ENCODE measurements at regions not wholly inside any gene's neighbourhood (a gene's known extent, or its start where the extent isn't known, plus 50 kb on each side); places are given as distances from the start of the nearest gene placed in this dataset.

DNA sequence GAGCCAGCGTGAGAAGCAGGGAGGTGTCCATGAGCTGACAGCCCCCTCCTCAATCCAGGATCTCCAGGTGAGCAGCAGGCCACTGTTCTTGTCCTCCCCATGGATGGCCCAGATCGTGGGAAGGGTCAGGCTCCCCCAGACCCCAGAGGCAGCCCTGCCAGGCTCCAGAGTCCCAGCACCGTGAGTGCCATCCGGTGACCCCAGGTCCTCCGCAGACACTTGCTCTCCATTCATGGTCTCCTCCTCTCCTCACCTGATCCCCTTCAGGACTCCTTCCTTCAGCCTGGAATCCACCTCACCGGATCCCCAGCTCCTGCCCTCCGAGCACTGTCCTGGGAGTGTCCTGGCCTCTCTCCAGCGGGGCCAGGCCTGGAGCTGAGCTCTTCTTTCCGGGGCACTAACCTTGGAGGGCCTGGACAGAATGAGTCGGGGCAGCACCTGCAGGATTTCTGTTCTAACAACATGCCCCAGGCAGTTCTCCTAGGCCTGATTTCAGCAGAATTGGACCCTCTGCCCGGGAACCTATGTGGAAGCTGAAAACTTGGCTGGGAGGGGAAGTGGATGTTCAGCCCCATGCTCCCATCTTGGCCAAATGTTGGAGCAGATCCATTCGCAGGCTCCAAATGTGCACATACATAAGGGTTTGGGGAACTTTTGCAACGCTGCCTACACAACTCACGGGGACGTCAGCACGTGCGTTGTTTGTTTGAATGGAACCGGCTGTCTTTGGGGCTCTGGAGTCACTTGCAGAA, 341.6 kb upstream of the SFSWAP start:
- DNase-seq (ENCODE audit: low read depth in 4 of 4, low spot score in 2 of 4), result no peak

DNA sequence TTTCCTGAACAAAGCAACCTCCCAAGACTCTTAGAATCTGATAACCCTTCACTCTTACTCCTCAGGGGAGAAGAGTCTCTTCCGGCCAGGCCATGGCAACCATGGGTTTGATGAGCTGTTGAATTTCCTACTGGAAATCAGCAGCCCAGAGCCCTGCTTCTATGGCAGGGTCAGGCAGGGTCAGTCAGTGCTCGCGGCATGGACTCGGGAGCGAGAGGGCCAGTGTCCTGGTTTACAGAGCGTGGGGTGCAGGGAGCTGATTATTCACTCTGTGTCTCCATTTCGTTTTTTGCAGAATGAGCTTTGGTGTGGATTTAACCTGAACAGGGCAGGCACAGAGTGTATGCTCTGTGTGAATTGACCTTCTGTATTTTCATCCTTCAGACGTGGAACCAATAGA, 340.6 kb upstream of the SFSWAP start:
- DNase-seq (ENCODE audit: low read depth in 4 of 4, low spot score in 2 of 4), result no peak

DNA sequence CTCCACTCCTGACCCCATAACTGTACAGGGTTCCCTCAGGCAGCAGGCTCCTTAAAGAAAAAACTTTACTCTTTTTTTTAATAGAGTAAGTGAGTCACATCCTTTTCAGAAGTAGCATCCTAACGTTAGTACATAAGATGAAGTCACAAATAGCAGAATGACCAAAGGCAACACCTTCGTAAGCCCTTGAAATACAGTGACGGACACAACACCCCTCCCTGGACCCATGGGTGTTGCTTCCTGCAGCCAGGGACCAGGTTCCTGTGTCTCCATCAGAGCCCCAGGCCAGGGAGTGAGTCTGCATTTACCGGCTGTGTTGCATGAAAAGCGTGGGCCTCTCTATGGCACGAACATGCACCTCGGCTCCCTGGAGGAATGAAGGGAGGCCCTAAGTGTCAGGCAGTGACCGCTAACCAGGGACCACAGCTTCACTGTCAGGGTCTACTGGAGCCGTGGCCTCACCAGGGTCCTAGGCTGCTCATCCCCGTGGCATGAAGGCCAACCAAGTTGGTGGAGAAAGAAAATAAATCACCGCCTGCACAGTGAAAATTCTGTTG, 340.0 kb upstream of the SFSWAP start:
- DNase-seq (ENCODE audit: low read depth in 4 of 4, low spot score in 2 of 4), result no peak

DNA sequence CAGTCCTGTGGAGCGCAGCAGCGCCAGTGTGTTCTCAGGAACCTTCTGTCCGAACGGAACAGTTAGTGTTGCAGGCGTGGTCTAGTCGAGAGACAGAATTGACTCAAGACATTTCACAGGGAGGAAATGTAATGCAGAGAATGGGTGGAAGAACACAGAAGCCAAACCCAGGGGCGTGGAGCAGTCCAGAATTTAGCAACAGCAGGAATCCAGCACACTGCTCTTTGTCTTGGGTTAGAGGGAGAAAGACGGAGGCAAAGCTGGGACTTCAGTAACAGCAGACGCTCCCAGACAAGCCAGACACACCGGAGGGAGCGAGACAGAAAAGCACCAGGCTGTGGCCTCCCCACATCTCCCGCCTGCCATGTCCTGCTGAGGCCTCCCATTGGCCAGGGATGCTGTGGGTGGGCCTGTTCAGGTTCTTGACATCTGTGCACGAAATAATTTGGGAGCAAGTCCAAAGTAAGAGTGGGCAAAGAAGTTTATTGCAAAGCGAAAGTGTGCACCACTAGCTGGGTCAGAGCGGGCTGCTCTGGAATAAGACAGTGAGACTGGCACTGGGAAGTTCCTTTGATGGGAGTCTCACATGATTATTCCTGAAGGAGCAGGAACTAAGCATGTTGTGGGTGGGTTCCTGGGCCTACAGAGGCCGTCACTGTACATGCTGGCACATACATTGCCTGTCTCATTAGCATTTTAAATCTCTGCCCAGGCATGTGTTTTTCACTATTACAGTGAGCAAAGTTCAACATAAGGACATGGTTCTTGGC, 339.3 kb upstream of the SFSWAP start:
- no peak for DNase-seq (ENCODE audit: low read depth in 4 of 4, low spot score in 2 of 4)

DNA sequence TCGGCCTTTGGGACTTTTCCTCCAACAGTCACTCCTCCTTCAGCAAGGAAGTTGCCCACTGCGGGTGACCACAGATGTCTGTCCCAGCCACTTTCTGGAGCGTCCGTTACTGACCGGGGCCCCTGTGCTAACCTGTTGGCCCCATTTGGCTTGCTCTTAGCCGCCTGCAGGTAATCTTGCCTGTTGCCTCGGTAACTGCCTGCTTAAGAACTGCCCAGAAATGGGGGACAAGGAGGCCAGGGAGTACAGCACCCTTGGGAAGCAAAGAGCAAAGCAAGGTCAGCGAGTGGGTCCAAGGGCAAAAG, 338.8 kb upstream of the SFSWAP start:
- DNase-seq (ENCODE audit: low read depth in 4 of 4, low spot score in 2 of 4), result no peak

DNA sequence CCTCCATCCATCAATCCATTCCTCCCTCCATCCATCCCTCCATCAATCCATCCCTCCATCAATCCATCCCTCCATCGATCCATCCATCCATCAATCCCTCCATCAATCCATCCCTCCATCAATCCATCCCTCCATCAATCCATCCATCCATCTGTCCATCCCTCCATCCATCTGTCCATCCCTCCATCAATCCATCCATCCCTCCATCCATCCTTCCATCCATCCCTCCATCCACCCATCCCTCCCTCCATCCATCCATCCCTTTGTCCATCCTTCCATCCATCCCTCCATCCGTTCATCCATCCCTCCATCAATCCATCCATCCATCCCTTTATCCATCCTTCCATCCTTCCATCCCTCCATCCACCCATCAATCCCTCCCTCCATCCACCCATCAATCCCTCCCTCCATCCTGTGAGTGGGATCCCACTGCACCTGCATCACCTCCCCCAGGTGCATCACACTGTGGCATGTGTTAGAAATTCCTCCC, 338.1 kb upstream of the SFSWAP start:
- DNase-seq (ENCODE audit: low read depth in 4 of 4, low spot score in 2 of 4), result no peak

DNA sequence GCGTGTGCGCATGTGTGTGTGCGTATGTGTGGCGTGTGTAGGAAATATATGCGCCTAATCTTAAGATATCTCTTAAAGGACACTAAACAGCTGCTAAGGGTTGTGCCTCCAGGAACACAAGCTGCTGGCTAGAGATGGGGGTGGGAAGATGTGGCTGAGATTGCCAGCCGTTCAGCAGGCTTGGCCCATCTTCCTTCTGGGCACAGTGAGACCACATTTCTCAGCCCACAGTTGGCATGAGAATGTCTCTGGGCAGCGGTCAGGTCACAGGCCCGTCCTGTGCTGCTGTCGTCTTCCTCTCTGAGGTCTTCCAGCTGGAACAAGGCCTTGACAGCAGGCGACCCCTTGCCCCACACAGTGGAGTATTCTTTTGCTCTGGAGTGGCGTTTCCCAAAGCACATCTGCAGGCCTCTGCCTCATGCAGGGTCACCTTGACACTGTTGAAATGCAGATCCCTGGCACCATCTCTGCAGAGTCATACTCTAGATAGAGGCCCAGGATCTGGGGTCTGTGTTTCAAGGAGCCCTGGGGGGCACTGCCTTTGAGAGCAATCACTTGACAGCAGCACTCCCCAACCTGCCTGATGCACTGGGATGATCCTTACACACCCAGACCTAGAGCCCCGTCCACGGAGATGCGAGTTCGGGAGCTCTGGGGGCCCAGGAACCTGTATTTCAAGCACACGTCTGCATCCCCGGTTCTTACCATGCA, 335.5 kb upstream of the SFSWAP start:
- DNase-seq (ENCODE audit: low read depth in 4 of 4, low spot score in 2 of 4), result no peak

DNA sequence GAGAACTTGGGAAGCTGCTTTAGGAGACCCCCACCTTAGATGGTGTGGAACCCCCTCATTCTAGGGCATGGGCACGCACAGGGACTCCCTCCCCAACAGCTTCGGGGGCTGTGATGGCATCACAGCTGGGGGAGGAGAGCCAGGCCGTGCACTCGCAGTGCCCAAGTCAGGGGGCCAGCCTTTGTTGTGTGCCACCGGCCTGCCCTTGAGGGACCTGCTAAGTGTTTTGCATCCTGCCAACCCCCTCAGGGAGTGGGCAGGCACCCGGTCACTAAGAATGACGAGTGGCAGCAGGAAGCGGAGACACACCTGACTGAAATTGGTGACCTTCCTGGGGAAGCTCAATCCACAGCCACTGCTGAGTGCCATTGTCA, 334.9 kb upstream of the SFSWAP start:
- DNase-seq (ENCODE audit: low read depth in 4 of 4, low spot score in 2 of 4), result no peak

DNA sequence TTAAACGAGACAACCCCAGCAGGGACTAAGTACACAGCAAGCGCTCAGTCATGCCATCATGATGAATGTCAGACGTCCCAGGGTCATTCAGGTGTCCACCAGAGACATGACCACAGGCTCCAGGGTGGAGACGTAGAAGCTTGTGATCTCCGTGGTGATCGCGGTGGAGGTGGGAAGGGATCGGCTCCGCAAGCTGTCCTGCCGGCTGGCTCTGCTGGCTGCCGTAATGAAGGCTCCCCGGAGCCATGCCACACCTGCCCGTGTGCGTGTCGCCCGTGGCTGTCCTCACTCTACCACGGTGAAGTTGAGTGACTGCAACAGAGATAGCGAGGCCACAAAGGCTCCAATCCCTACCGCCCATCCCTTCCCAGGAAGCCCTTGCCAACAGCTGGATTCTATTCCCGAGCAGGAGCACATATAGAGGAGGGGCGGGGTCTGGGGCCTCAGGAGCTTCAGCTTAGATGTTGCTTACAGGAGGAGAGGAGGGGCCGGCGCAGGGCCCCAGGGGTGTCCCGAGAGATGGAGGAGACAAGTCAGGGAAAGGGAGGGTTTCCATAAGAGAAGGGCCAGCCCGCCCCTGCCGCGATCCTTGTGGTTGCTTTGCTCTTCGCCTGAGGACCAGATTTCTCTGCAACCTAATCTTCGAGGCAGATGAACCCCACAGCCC, 332.6 kb upstream of the SFSWAP start:
- DNase-seq (ENCODE audit: low read depth in 4 of 4, low spot score in 2 of 4), result no peak

DNA sequence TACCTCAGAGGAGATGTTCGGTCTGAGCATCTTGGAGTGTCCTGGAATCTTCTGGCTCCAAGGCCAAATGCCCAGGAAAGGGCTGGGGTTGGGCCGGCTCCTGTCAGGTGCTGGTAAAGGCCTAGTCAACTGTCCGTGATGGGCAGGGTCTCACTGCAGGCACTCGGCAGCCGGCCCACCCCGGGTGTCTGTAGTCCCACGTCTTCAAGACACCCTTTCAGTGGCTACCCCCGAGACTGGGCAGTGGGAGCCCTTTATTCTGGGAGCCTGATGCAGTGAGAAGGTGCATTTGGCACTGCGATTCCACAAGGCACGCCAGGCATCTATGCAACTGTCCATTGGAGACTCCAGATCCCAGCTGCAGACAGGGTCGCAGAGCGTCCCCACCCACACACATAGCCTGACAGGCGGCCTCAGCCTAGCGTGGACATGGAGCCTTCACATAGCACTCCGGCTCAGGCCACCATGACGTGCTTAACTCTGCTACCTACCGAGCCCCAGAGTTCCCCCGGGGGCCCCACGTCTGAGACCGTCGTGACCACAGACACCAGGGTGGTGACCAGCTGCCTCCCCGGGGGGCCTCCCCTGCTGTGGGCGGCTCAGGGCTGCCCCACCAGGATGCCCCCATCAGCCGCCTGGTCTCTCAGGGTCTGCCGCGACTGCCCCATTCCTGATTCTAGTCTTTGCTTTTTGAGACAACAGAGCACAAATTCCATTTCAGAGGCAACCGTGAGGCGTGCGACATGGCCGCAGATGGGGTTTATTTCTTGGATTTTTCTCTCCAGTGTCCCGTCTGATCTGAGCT, 331.8 kb upstream of the SFSWAP start:
- DNase-seq (ENCODE audit: low read depth in 4 of 4, low spot score in 2 of 4), result no peak

DNA sequence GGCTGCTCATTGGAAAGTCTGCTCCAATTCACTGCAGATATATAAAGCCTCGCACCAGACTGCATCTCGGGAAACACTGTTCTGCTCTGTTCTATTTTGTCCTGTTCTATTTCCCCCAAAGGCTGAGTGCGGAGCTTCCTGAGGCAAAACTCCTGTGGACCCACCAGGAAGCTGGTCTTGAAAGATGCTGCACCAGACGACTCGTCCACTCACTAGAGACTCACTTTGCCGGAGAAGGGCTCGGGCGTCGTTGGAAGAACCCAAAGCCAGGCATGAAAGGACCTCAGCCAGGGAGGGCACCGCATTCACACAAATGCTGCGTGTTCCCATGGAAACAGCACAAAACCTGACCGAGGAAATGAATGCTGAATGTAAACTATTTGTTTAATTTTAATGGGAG, 331.2 kb upstream of the SFSWAP start:
- no peak for DNase-seq (ENCODE audit: low read depth in 4 of 4, low spot score in 2 of 4)

DNA sequence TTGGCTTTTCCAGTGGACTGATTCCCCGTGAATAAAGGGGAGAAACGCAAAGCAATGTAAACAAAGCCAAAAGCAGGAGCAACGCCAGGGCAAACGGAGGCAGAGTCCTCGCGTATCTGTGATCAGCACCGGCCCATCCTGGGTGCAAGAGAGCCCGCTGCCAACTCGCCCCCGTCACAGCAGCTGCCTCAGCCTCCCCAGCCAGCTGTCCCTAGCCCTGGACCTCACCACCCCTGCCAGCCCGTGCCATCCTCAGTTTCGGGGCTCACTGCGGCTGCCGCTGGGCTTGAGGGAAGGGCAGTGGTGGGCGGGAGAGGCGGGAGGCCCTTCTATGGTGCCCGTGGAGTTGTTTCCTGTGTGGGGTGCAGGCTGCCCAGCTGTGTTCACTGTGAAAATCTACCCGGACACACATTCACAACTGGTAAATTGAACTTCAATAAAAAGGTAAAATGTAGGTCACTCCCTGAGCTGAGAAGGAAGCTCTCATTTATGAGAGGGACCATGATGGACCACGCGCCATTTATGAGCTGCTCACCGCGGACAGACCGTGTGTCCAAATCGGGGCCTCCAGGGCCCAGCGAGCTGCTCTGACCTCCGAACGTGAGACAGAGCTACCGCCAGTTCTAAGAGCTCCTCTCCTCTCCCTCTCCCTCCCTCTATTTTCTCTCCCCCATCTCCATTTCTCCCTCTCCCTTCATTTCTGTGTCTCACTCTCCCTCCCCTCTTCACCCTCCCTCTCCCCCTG, 330.5 kb upstream of the SFSWAP start:
- DNase-seq (ENCODE audit: low read depth in 4 of 4, low spot score in 2 of 4), result no peak

DNA sequence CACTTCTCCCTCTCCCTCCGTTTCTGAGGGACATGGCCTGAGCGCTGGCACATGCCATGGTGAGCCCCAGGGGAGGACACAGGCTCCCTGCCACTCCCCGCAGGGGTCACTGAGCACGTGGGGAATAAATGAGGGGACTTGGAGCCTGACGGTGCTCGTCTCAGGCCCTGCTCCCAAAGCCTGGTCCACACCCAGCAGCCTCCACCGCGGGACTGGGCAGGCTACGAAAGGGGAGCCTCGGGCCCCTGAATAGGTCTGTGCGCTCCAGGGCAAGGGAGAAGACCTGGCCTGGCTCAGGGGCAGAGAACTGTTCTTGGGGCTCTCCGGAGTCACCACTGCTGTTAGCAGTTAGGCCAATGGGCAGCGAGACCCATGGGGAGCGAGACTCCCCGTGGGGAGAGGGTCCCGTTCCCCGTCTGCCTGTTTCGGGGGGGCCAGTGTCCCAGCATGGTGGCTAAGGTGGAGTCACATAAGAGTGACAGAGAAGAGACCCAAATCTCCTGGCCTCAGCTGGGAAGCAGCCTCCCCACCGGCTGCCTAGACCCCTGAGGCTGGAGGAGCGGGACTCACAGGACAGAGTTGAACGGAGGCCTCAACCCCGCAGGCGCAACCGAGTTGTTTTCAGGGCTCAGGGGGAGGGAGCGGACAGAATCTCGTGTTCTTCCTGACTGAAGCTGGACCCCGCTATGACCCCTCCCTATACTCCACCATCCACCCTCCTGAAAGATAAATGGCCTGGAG, 329.8 kb upstream of the SFSWAP start:
- DNase-seq (ENCODE audit: low read depth in 4 of 4, low spot score in 2 of 4), result no peak

DNA sequence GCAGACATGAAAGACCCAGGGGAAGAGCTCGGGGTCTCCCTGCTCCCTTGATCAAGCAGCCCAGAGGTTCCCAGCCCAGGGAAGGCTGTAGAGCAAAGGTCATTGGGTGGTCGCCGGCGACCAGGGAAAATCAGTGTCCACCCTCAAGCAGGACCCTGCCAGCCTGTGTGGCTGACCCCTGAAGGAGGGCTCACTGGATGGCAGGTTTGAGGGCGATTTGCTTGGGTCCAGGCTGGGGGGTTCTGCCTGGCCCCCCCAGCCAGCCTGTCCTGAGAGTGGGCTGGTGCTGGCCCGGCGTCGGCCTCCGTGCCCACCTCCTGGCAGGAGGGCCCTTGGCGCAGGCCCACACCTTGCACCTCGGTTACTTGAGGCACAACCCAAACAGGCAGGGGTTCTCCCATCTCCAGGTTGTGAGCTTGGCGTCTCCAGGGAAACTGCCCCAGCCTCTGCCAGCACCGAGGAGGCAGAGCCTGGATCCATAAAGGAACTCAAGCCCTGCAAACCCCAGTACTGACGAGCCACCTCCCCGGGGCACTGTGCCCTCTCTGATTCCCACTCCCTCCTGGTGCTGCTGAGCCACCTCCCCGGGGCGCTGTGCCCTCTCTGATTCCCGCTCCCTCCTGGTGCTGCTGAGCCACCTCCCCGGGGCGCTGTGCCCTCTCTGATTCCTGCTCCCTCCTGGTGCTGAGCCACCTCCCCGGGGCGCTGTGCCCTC, 329.0 kb upstream of the SFSWAP start:
- DNase-seq (ENCODE audit: low read depth in 4 of 4, low spot score in 2 of 4), result no peak

DNA sequence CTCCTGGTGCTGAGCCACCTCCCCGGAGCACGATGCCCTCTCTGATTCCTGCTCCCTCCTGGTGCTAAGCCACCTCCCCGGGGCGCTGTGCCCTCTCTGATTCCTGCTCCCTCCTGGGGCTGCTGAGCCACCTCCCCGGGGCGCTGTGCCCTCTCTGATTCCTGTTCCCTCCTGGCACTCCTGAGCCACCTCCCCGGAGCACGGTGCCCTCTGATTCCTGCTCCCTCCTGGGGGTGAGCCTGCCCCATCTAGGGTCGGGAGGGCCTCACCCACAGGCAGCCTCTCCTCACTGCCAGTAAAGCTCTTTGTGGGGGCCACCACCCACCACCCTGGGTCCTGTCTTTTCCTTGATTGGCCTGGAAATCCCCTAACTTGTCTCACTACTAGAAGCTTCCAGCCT, 327.6 kb upstream of the SFSWAP start:
- DNase-seq (ENCODE audit: low read depth in 4 of 4, low spot score in 2 of 4), result no peak

DNA sequence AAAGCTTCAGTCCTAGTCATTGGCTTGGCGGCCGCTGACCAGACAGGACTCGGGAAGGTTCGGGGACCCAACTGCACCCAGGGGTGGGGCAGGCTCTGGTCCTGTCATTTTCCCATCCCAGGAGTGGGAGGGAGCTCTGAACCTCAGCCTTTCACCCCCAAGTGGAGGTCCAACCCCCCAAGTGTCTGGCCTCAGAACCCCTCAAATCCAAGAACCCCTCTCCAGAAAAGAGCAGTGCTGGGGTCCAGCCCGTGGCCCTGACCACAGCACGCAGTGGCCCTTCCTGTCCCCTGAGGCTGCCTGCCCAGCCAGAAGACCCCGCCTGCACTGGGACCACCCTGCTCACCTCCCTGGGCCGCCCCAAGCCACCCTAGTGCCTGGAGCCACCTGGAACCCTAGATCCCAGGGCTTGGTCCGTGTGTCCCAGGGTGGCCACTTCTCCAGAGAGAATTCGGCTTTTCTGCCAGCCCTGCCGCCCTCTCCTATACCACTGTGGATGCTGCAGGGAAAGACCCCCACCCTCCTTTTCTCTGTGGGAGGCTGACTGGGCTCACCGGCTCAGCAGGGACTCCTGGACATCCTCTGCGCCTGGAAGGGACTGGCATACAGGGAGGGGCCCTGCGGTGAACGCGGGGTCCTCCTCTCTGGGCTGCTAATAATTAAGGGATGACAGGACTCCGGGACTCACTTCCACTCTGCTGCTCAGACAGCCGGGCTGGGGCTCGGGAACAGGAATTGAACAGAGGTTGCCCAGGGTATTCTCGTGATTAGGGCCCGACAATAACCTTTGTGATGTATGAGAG, 326.9 kb upstream of the SFSWAP start:
- no peak for DNase-seq (ENCODE audit: low read depth in 4 of 4, low spot score in 2 of 4)

DNA sequence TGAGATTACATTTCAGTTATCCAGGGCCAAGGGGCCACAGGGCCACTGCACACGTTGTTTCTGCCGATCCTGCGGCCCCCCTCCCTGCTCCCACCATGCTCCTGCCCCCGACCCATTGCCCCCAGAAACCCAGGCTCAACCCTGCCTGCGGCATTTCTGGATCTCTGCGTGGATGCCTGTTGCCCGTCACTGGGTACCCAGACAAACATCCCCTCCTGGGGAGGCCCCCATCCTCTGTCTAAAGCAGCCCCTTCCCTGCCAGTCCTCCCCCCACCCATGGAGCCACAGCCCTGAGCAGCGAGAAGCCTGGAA, 326.4 kb upstream of the SFSWAP start:
- DNase-seq (ENCODE audit: low read depth in 4 of 4, low spot score in 2 of 4), result no peak
